Dermis microvascular lymphatic vessel endothelial cell (primary cell): ENCODE measurements at regions not wholly inside any gene's neighbourhood (a gene's known extent, or its start where the extent isn't known, plus 50 kb on each side); places are given as distances from the start of the nearest gene placed in this dataset.
A peak's percentile ranks its signal among the peaks of the same experiment; 100 is the strongest.

Experiments used
- DNase-seq, 2 donors: peaks; one replicate each; pipeline versions ENCODE4 v3.0.0 to v3.0.0-alpha.2; 2010; ENCODE audit warnings: low read depth in 2 of 2

DNA sequence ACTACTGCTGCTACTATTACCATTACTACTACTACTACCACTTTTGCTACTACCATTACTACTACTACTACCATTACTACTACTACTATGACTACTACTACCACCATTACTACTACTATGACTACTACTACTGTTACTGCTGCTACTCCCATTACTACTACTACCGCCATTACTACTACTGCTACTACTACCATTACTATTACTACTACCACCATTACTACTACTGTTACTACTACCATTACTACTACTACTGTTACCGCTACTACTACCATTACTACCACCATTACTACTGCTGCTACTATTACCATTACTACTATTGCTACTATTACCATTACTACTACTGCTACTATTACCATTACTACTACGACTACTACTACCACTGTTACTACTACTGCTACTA is 209.1 kb downstream of the IRF8 start:
- DNase-seq: no peak

DNA sequence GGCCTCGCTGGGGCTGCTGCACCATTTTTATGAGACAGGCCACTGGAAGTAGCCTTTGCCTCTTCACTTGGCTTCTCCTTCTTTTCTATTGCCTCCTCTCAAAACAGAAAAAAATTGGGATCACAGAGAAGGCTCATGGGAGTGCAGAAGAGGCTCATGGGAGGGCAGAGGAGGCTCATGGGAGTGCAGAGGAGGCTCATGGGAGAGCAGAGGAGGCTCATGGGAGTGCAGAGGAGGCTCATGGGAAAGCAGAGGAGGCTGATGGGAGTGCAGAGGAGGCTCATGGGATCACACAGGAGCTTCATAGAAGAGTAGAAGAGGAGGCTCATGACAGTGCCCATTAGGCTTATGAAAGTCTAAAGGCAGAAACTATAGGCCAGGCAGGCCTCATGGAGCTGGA is 211.2 kb downstream of the IRF8 start:
- DNase-seq: no peak

DNA sequence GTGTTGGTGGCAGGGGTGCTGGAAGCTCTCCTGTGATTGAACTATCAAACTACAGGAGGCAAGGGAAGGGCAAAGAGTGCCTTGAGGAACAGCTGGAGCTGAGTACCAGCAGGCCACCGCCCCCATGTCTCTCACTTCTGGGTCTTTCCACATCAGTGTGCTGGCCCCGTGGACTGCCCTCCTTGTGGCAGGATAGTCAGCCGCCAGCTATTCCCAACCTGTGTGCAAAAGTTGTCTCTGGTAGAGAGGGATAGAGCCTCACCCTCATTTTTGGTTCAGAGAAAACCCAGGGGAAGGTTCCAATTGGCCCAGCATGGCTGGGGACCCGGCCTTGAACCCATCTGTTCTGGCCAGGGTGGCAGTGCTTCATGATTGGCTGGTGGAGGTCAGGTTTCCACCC is 211.8 kb downstream of the IRF8 start:
- DNase-seq: no peak

DNA sequence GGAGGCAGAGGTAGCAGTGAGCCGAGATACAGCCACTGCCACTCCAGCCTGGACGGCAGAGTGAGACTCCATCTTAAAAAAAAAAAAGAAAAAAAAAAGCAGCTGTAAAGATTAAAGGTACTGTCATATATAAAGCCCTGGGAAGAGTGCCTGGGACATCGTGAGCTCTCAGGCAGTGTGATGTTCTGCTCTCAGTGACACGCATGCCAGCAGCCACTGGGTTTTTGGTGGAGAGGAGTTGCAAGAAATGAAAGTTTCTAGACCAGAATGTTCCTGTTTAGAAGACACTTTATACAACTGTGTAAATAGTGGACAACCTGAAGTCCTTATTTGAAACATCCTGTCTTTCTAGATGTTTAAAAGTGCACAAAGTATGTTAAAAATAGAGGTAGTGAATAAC is 213.2 kb downstream of the IRF8 start:
- DNase-seq: no peak

DNA sequence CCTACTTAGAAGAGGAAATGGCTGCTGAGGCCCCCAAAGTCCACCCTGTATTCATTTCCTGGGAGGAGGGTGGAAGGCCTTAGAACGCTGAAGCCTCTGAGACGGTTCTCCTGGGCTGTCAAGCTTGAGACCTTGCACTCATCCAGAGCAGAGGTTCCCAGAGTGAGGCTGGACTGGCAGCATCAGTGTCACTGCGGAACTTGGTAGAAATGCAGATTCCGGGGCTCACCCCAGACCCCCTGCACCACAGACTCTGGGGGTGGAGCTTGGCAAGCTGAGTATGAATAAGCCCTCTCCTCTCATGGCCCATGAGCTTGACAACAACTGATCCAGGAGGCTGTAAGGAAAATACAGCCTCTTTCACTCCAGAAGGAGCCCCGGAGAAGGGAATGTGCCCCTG is 218.3 kb downstream of the IRF8 start:
- no peak for DNase-seq

DNA sequence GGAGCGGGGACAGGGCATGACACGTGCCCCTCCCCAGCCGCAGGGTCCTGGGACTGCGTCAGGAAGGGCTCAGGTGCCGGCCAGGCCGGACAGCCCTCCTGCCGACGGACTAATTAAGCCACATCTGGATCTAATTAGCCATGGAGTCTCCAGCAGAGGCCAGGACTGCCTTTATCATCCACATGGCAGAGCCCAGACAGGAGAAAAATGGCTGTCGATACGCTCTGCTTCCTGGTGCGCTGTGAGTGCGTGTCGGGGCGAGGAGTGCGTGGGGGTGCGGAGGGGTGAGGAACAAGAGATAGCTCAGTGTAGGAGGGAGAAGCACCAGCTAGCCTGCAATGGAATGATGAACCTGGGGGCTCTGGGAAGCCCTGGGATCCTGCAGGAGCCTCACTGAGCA is 218.8 kb downstream of the IRF8 start:
- no peak for DNase-seq

DNA sequence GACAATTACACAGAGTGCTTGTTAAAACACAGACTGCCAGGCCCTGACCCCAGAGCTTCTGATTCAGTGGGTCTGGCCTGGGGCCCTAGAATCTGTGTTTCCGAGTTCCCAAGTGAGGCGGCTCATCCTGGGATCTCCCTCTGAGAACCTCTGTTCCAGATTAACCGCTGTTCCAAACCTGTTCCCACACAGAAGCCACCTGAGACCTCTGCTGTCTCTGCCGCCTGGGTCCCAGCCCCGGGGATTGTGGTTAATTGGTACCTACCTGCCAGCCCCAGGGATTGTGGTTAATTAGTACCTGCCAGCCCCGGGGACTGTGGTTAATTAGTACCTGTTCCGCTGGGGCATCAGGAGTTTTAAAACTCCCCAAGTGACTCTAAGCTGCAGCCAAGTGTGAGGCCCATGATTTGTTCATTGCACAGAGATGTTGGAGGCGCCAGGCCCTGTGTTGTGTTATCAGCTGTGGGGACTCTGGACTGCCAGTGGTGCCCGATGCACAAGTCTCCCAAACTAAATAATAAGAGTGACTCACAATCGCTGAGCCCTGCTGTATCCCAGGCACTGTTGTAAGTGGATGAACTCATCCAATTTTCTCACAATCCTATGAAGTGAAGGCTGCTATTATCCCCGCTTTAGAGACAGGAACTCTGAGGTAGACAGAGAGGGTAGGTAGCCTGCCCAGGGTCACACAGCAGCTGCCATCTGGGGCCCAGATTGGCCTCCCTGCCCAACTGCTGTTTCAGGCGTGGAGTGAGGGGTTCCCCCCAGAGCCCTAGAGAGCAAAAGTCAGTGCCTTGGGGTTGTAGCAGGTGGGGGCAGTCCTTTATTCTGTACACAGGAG is 219.7 kb downstream of the IRF8 start:
- no peak for DNase-seq

DNA sequence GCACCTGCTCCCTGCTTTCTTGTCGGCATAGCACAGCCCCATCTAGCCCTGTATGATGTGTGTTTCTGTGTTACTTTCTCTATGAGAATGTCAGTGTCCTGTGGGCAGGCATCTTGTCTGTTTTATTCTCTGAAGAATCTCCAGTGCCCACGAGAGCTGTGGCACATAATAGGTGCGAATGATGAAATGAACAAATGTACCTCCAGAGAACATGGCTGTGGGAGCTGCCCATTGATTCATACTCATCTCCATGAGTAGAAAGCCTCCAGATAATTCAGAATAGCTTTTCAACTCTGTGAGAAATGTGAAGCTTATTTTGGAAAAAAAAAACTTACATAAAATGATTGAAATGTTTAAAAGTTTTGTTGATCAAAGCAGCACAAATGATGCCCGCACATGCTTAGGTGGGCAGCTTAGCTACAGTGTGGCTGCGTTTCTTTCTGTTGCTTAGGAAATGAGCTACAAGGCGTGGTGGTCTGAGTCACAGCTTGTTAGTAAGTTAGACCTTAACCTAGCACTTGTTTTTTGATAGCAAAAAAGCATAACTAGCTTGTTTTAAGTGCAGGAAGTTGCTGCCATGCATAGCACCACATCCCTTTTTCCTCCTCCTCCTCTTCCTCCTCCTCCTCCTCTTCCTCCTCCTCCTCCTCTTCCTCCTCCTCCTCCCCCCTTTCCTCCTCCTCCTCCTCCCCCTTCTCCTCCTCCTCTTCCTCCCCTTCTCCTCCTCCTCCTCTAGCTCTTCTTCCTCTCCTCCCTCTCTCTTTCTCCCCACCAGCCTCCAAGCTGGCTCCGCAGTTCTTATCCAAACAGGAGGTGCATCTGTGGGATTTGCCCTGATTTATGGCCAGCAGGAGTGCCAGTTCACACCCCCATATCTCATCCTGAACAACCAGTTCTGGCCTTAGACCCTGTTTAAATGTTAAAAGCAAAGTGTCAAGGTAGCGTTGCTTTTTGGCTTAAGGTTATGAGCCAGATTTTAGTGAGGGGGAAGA is 221.5 kb downstream of the IRF8 start:
- DNase-seq: peak in 1 of 2 donors; percentile 5

DNA sequence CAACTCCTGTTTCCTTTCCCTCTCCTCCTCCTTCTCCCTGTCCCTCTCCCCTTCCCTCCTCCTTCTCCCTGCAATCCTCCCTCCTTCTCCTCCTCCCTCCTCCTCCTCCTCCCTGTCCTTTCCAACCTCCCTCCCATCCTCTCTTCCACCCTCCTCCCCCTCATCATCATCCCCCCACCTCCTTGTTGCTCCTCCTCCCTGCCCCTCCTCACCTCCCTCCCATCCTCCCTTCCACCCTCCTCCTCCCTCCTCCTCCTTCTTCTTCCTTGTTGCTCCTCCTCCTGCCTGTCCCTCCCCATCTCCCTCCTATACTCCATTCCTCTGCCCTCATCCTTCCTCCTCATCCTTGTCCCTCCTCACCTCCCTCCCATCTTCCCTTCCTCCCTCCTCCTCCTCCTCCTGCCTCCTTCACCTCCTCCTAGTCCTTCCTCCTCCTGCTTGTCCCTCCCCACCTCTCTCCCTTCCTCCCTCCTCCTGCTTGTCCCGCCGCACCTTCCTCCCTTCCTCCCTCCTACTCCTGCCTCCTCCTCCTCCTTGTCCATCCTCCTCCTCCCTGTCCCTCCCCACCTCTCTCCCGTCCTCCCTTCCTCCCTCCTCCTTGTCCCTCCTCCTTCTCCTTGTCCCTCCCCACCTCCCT is 222.5 kb downstream of the IRF8 start:
- DNase-seq: no peak

DNA sequence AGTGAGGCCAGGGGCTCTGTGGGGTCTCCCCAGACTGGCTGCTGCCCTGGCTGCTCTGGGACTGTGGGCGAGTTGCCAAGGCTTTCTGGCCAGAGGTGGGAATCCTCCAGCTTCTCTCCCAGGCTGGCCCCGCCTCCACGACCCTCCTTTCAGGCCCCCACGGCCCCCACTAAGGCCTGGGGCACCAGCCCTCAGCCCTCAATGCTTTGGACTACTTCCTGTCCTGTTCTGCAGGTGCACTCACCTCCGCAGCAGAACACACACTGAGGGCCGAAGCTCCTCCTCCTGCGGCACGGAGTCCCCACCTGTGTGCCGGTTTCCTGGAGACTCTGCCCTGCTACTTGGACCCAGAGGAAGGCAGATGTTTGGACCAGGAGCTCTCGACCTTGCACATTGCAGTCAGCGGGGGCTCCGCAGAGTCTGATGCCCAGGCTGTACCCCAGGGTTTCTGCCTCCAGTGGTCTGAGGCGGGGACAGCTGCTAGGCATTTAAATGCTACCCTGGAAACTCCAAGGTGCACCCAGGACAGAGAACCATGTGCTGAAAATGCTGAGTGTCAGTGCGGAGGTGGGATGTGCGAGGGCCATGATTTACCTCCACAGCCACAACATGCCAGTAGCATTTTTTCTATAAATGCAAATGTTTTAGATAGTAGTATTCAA is 223.8 kb downstream of the IRF8 start:
- no peak for DNase-seq

DNA sequence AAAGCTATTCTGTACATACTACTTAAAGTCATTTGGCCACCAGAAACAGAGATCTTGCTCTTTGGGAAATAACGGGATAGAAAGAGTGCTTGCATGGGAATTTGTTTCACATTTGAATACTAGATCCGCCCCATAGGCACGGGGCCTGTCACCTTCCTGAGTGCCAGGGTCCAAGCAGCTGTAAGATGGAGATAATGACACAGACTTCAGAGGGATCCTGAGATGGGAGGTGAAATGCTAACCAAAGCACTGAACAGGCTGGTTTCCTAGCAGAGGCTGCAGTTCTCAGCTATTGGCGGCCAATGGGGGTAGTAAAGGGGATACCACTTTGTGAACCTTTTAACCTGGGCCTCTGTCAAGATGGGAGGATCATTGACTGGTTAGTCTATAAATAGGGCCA is 225.4 kb downstream of the IRF8 start:
- no peak for DNase-seq

DNA sequence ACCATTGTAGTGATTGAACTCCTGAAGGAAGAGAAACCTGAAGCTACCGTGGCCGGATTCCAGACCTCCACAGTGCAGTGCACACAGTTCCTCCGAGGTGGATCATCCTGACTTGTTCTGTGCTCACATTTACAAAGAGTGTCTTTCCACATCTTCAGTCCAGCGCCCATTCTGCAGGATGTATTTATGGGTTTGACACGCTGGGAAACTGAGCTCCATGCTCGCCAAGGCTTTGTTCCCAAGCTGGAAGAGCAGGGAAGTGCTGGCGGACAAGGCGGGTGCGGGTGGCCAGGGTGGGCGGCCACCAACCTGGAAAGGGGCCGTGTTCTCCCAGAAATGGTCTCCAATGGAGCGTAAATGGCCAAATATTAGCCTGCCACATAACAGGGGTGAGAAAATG is 227.9 kb downstream of the IRF8 start:
- DNase-seq: no peak

DNA sequence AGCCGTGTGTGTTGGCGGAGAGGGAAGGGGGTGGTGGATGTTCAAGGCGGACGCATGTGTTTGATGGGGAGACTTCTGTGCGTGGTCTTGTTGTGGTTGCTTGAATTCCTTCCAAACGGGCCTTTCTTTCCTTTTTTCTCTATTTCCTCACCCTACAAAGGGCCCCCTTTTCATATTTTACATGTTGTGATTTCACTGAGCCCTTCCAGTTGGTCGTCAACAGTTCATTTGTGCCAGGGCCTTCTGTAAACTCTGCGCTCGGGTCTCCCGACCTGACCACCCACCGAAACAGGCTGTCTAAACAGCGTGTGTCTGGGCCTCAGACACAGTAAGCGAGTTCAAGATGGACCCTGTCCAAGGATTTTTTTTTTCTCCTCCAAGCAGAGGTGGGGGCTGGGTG is 228.4 kb downstream of the IRF8 start:
- DNase-seq: no peak

DNA sequence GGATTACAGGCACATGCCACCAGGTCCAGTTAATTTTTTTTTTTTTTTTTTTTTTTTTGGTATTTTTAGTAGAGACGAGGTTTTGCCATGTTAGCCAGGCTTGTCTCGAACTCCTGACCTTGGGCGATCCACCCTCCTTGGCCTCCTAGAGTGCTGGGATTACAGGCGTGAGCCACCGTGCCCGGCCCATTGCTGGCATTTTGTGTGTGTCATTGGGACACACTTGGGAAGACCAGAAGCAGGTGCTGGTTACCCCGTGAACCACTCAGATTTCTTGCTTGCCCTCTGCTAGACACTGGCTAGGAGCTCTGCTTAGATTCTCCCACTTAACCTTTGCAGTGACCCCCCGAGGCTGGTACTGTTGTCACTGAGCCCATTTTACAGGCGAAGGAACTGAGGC is 229.3 kb downstream of the IRF8 start:
- no peak for DNase-seq

DNA sequence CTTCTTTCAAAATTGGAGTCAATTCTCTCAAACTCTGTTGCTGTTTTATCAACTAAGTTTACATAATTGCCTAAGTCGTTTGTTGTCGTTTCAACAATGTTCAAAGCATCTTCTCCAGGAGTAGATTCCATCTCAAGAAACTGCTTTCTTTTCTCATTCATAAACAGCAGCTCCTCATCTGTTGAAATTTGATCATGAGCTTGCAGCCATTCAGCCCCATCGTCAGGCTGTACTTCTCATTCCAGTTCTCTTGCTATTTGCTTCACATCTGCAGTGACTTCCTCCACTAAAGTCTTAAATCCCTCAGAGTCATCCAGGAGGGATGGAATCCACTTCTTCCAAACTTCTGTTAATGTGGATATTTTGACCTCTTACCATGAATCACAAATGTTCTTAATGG is 230.6 kb downstream of the IRF8 start:
- no peak for DNase-seq

DNA sequence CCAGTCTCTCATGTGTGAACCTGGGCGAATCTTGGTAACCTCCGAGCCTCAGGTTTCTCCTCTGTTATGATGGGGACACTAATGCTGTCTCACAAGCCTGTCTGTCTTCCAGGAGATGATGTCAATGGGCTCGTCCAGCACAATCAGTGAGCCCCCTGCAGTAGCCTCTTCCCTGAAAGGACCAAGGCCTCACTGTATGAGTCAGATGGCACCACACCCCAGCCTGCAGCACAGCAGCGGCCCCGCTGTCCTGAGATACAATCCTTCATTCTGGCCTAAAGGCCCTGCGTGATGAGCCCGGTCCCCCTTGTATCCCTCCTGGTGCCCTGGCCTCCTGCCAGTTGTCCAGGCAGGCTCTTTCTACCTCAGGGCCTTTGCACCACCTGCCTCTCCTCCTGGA is 234.4 kb downstream of the IRF8 start:
- no peak for DNase-seq

DNA sequence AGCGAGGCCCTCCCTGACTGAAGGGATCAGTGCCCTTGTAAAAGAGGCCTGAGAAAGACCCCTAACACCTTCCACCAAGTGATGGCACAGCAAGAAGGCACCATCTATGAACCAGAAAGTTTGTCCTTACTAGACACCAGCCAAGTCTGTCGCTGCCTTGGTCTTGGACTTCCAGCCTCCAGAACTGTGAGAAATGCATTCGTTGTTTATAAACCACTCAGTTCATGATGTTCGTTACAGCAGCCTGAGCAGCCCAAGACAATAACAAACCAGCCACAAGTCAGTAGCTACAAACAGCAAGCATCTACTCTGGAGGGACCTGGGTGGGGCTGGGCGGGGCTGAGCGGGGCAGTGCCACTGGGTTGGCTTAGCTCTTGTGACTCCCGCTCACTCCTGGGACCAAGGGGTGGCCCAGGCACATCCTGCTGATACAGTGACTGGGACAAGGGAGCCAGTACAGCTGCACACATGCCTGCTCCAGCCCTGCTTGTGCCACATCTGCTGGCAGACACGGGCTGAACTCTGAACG is 234.9 kb downstream of the IRF8 start:
- no peak for DNase-seq

DNA sequence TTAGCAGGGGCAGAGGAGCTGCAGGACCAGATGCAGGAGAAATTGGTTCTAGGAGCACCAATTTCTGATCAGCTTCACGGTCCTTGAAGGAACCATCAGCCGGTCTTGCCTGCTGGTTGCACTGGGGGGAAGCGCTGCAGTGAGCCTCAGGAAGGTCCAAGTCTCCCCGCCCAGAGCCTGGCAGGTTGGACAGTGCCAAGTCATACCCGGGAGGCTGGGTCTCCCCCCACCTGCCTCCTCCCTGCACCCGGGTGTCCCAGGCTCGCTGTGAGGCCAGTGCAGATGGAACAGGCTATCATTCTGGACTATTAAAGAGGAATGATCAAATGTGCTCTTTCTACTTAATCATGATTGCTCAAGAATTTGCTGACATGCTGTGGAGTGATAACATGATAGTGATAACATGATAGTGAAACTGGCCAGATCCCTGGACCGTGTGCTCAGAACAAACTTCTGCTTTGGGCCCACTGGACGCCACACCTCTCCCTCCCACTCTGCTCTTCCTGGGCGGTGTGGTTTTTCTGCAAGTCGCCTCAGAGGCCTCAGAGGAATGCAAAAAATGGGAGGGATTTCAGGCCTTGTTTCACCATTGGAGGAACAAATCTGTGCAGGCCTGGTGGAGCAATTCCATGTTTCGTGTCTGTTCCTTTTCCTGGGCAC is 236.0 kb downstream of the IRF8 start:
- no peak for DNase-seq

DNA sequence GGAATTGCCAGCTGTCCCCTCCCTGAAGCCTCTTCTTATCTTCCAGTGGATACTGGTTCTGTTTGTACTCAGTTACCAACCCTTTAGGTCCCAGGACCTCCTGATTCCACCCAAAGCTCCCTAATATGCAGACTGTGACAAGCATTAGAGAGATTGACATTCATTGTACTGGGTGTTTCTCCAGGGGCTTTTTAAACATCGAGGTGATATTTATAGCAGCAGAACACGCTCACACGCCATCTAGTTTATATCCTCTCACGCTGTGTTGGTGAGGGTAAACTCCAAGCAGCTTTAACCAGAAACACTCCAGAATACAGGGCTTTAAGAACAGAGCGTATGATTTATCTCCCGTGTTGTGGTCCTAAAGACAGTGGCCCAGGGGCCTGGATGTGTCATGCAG is 238.4 kb downstream of the IRF8 start:
- no peak for DNase-seq

DNA sequence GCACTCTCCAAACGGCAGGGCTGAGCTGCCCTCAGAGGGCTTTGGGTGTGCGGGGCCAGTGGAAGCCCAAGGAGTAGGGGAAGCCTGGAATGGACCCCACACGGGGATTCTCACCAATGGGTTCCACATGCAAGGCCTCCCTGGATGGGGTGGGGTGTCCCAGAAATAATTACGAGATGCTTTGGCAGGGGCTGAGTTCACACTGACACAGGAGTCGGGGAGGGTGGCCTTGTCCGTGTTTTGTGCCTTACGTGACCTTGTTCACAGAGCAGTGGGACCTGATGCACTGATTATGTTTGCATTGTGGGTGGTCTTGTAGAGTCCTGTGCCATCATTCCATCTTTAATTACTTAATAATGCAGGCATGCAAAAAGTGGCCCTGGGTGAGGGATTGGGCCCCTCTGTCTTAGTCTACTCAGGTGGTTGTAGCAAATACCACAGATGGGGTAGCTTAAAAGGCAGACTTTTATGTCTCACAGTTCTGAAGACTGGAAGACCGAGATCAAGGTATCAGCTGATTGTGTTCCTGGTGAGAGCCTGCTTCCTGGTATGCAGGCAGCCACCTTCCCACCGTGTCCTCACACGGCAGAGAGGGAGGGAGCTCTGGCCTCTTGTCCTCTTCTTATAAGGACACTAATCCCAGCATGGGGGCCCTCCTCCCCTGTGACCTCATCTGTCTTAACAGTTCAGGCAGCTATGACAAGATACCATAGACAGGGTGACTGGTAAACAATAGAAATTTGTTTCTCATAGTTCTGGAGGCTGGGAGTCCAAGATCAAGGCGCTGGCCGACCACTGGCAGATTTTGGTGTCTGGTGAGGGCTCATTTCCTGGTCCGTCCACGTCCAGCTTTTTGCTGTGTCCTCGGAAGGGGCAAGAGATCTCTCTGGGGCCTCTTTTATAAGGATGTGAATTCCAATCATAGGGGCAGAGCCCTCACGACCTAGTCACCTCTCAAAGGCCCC is 239.4 kb downstream of the IRF8 start:
- DNase-seq: no peak
